ENCODE measurements at regions not wholly inside any gene's neighbourhood (a gene's known extent, or its start where the extent isn't known, plus 50 kb on each side); places are given as distances from the start of the nearest gene placed in this dataset.

DNA sequence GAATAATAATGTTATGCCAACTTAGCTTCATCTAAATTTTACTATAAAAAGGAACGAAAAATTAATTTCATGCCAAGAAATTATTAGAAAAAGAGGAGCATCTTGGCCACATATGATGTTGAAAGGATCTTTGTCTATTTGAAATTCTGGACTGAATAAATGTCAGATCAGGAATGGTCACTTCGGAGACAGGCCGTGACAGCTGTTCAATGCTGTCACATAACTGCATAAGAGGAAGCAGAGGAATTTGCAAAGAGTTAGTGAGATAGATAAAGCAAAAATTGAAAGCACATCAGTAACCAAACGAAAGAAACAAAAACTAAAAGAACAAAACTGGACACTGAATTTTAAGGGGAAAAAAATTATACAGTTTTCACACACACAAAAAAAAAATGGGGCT, 100.9 kb downstream of the GASK1B start:
- TF ChIP-seq POLR2A (IDR thresholded peaks at IDR 0.05; ENCODE audit: low read depth, low read length), result no peak
- FAIRE-seq, result no peak

GRCh38 chr4:158068068-158068467, 104.8 kb downstream of the GASK1B start:
- DNase-seq (ENCODE audit: insufficient read length, low spot score) (no peak), FAIRE-seq (no peak)
- TF ChIP-seq POLR2A (IDR thresholded peaks at IDR 0.05; ENCODE audit: low read depth, low read length), result no peak

More for the DNA sequence above, 100.9 kb downstream of the GASK1B start:
- no peak for DNase-seq (ENCODE audit: insufficient read length, low spot score)

- DNase-seq (ENCODE audit: insufficient read length, low spot score) (no peak), FAIRE-seq (no peak)
- no peak for TF ChIP-seq POLR2A (IDR thresholded peaks at IDR 0.05; ENCODE audit: low read depth, low read length)
These were observed 105.2 kb downstream of the GASK1B start for GRCh38 chr4:158067646-158068045.

- FAIRE-seq (no peak), DNase-seq (ENCODE audit: insufficient read length, low spot score) (no peak)
- no peak for TF ChIP-seq POLR2A (IDR thresholded peaks at IDR 0.05; ENCODE audit: low read depth, low read length)
These were observed 107.2 kb downstream of the GASK1B start for GRCh38 chr4:158065603-158066002.

DNA sequence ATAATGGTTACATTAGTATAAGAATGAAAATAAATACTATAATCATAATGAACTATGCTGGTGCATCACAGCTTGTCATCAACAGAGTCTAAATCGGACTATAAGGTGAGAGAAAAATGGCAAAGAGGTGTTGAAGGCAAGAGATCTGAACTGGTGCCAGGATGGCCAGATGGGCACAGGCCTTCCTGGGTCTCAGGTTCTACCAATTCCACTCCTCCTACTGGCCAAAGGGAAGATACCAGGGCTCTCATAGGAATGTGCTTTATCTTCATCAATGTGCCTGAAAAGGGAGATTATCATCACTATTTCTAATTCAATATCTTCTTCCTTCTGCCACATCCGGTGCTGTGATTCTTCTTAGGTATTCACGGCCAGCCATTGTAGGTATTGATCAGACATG, 107.6 kb downstream of the GASK1B start:
- no peak for TF ChIP-seq POLR2A (IDR thresholded peaks at IDR 0.05; ENCODE audit: low read depth, low read length)
- DNase-seq (ENCODE audit: insufficient read length, low spot score) (no peak), FAIRE-seq (no peak)

DNA sequence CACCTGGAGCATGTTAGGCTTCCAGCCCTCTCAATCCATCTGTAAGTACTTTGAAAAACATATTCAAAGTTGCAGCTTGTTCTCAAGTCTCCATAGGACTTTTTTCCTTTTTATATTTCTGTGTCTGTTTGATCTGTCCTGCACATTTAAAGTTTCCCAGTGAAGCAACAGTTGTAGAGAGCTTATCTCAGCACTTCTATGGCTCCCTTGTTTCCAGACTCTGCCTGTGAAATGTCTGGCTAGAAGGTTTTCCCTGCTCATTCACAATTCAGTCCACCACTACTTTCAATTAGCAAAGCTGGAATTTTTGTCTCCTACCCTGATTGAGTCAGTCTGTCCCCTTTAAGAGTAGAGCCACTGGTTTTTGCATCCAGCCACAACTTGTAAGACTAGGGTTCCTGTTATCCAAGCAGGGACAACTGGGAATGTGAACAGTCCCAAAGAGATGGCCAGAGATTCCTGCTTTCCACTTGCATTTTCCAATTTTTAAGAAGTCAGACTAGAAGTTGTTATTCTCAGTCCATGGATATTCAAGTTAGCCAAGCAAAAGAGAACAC, 116.1 kb downstream of the GASK1B start:
- FAIRE-seq (no peak), DNase-seq (ENCODE audit: insufficient read length, low spot score) (no peak)
- TF ChIP-seq POLR2A (IDR thresholded peaks at IDR 0.05; ENCODE audit: low read depth, low read length), result no peak

DNA sequence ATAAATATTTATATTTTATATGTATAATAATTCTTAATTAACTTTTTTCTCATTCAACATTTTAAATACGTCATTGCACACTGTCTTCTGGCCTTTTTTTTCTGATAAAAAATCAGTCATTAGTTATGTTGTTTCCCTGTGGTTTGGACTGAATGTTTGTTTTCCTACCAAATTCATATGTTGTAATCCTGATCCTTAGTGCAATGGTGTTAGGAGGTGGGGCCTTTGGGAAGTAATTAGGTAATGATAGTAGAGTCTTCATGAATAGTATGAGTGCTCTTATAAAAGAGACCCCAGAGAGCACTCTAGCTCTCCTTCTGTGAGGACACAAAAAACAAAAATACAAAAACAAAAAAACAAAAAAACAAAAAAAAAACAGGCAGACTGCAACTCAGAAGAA, 117.2 kb downstream of the GASK1B start:
- TF ChIP-seq POLR2A (IDR thresholded peaks at IDR 0.05; ENCODE audit: low read depth, low read length), result no peak
- DNase-seq (ENCODE audit: insufficient read length, low spot score) (no peak), FAIRE-seq (no peak)

- no peak for TF ChIP-seq POLR2A (IDR thresholded peaks at IDR 0.05; ENCODE audit: low read depth, low read length)
- FAIRE-seq (no peak), DNase-seq (ENCODE audit: insufficient read length, low spot score) (no peak)
These were observed 119.0 kb downstream of the GASK1B start for GRCh38 chr4:158053801-158054200.

DNA sequence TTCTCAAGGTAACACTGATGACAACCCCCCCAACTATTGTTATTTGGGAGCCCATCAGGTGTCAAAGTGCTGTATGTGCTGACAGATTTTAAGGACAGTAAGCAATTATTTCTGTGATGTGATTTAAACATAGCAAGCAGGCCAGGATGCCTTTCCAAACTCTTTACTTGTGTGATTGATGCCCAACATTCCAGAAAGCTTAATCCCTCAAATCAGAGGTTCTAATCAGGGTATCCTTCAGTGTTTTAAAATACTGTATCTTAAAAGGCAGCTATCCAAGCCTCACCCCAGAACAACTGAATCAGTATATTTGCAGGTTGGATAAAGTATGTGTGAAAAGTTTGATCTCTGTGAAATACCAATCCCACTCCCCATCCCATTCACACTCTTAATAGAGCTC, 119.7 kb downstream of the GASK1B start:
- TF ChIP-seq POLR2A (IDR thresholded peaks at IDR 0.05; ENCODE audit: low read depth, low read length), result no peak
- DNase-seq (ENCODE audit: insufficient read length, low spot score), result no peak
- FAIRE-seq, result no peak

- DNase-seq (ENCODE audit: insufficient read length, low spot score) (no peak), FAIRE-seq (no peak)
- TF ChIP-seq POLR2A (IDR thresholded peaks at IDR 0.05; ENCODE audit: low read depth, low read length), result no peak
These were observed 121.2 kb downstream of the GASK1B start for GRCh38 chr4:158051401-158052235.

GRCh38 chr4:158050942-158051341, 121.9 kb downstream of the GASK1B start:
- FAIRE-seq, result no peak
- TF ChIP-seq POLR2A (IDR thresholded peaks at IDR 0.05; ENCODE audit: low read depth, low read length), result no peak
- no peak for DNase-seq (ENCODE audit: insufficient read length, low spot score)

DNA sequence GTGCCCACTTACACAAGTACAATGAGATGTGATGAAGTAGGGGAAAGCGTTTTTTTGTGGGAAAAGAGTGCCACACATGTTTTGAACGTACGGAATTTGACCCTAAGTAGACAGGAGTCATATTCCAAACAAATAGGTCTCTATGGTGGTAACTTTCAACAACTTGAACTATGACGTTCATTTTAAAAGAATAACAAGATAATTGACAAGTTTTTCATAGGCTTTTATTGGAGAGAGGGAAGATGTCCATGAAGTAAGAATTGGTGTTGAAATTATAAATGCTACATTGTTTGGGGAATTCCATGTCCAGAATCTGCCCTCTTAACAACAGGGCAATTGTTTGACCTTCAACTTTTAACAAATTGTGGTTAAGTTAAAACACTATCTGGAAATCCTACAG, 126.5 kb downstream of the GASK1B start:
- no peak for FAIRE-seq
- DNase-seq (ENCODE audit: insufficient read length, low spot score), result no peak
- TF ChIP-seq POLR2A (IDR thresholded peaks at IDR 0.05; ENCODE audit: low read depth, low read length), result no peak

- FAIRE-seq, result no peak
- DNase-seq (ENCODE audit: insufficient read length, low spot score), result no peak
- no peak for TF ChIP-seq POLR2A (IDR thresholded peaks at IDR 0.05; ENCODE audit: low read depth, low read length)
These were observed 128.7 kb downstream of the GASK1B start for GRCh38 chr4:158043971-158044618.

- no peak for TF ChIP-seq POLR2A (IDR thresholded peaks at IDR 0.05; ENCODE audit: low read depth, low read length)
- peak; percentile 36 for FAIRE-seq
- no peak for DNase-seq (ENCODE audit: insufficient read length, low spot score)
These were observed 130.2 kb downstream of the GASK1B start for GRCh38 chr4:158042591-158043030.

- FAIRE-seq (no peak), DNase-seq (ENCODE audit: insufficient read length, low spot score) (no peak)
- TF ChIP-seq POLR2A (IDR thresholded peaks at IDR 0.05; ENCODE audit: low read depth, low read length), result no peak
These were observed 134.1 kb downstream of the GASK1B start for GRCh38 chr4:158038718-158039117.

All from H54 (cell line).